ENCODE measurements at regions not wholly inside any gene's neighbourhood (a gene's known extent, or its start where the extent isn't known, plus 50 kb on each side); places are given as distances from the start of the nearest gene placed in this dataset.

- H3K27ac ChIP-seq = no peak overlapping the region
- TF ChIP-seq CTCF (IDR thresholded peaks at IDR 0.05) (no peak), ZFX (IDR thresholded peaks at IDR 0.05; ENCODE audit: borderline replicate concordance) (no peak)
Observed at GRCh38 chr11:112761911-112762706, 199.1 kb upstream of the NCAM1 start.

DNA sequence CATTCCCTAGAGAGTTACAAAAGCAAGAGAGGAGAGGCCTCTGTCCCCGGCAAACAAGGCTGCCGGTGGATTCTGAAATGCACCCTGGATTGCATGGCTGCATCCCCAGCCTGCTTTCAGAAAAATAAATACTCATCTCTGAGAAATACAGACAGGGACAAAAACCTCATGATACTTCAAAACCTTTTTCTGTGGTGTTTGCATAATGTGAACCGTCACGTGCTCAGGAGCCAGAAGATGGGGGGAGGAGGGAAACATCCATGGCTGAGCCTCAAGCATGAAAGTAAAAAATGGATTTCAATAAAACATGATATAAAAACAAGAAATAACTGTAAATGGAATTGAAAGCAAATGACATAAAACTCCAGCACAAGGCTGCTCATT is 198.5 kb upstream of the NCAM1 start:
- no peak overlapping the region for H3K27ac ChIP-seq
- TF ChIP-seq CTCF (IDR thresholded peaks at IDR 0.05) = no peak
- no peak for TF ChIP-seq ZFX (IDR thresholded peaks at IDR 0.05; ENCODE audit: borderline replicate concordance)

DNA sequence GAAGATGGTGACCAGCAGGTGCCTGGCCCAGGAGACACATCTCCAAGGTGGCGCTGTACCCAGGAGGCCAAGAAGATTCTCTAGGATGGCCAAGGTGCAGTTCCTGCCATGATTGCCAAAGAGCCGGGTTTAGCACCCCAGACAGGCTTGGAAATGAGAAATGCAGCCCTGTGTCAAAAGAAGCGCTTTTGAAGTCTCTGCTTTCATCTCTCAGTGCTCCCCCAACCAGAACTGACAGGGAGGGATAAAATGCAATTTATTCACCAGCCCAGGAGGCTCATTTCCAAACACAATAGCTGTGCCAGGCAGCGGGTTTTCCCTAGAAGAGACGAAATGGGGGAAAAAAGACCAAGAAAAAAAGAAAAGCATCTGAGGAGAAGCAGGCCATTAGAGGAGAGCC is 195.9 kb upstream of the NCAM1 start:
- no peak for TF ChIP-seq CTCF (IDR thresholded peaks at IDR 0.05)
- no peak for TF ChIP-seq ZFX (IDR thresholded peaks at IDR 0.05; ENCODE audit: borderline replicate concordance)

GRCh38 chr11:112769170-112769569 is 192.1 kb upstream of the NCAM1 start:
- no peak for TF ChIP-seq ZFX (IDR thresholded peaks at IDR 0.05; ENCODE audit: borderline replicate concordance)
- TF ChIP-seq CTCF (IDR thresholded peaks at IDR 0.05) = no peak
- no peak overlapping the region for H3K27ac ChIP-seq

More for the DNA sequence above, 195.9 kb upstream of the NCAM1 start:
- no peak overlapping the region for H3K27ac ChIP-seq

DNA sequence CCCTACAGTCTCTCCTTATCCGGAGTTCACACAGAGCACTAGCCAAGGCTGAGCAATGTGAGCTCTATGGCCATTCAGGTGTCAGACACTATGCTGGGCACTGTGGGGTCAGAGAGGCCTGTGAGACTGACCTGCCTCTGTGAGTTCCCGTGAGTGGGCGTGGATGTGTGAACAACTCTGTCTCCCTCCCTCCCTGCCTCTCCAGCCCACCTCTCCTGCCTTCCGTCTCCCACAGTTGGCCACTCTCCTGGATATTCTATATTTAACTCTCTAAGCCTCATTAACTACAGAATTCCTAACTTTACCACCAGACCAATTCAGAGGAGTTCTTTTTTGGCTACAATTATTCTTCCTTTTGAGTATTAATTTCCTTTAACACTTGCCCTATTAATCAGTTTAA is 191.6 kb upstream of the NCAM1 start:
- no peak for TF ChIP-seq ZFX (IDR thresholded peaks at IDR 0.05; ENCODE audit: borderline replicate concordance)
- no peak for TF ChIP-seq CTCF (IDR thresholded peaks at IDR 0.05)
- H3K27ac ChIP-seq = no peak overlapping the region

DNA sequence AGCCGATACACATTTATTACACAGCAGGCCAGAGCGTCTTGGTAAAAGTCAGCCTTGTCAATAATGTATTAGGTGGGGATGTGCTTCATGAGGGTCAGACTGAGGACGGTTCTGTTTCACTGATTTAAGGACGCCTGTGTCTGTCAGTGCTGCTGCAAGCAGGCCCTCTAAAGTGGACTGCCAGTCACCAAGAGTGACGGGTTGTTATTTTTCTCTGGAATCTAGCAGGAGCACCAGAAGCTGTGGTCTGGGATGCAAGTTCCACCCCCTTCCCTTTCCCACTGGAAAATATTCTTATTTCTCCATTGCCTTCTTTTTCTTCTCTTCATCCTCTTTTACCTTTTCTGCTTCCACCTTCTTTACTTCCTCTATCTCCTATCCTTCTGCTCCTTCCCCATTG is 191.2 kb upstream of the NCAM1 start:
- TF ChIP-seq CTCF (IDR thresholded peaks at IDR 0.05) = no peak
- no peak overlapping the region for H3K27ac ChIP-seq

DNA sequence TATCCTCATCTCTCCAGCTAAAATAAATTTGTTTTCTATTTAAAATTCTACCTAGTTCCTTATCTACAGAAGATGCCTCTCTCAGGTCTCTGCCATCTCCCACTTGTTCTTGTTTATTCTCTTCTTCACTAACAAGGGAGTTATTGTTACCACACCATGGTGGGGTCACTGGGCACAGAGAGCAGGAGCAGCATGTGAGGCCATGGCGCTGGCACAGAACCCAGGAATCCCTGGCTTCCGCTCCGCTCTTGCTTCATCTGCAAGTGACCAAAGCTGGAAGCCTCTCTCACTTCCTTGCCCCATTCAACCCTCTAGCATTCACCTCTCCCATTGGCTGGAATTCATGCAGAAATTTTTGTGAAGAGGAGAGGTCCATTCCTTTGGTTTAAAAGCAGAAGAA is 190.7 kb upstream of the NCAM1 start:
- no peak for TF ChIP-seq ZFX (IDR thresholded peaks at IDR 0.05; ENCODE audit: borderline replicate concordance)
- TF ChIP-seq CTCF (IDR thresholded peaks at IDR 0.05) = no peak

More for the DNA sequence above, 190.7 kb upstream of the NCAM1 start:
- no peak overlapping the region for H3K27ac ChIP-seq
